ENCODE measurements at regions not wholly inside any gene's neighbourhood (a gene's known extent, or its start where the extent isn't known, plus 50 kb on each side); places are given as distances from the start of the nearest gene placed in this dataset.
"Not testable (repeated sequence)": the region's sequence is repeated elsewhere in the genome, so short reads cannot be mapped to it uniquely, and the experiment has no call there.

DNA sequence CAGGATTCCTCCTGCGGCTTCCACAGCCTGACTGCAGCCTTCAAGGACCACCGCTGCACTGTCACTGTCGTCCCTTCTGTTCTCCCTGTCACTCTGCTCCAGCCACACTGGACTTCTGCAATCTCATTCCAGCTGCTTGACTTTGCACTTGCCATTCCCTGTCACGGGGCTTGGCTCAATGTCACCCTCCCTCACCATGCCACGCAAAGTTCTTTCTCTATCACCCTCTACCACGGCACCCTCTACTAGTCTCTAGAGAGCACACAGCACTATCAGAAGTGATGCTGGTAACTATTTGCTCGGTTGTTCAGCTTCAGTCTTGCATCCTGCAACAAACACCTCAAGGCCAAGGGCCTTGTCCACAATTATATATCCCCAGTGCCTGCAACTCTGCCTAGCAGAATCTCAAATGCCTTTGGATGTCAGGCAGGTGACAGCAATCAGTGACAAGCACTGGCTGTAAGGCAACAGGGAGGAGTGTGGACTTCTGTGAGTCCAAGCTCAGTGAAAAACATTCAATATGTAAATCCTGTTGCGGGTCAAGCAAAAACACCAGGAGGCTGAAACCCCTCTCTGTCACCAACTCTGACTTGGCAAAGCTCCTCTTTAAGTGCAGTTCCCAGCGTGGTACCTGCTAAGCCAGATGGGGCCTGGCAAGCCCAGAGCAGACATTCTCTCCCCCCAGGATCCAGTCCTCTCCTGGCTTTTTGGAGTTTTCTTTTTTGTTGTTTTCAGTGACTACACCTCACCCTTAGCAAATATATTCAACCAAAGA is 259.9 kb downstream of the FGFR2 start:
- no peak for DNase-seq

DNA sequence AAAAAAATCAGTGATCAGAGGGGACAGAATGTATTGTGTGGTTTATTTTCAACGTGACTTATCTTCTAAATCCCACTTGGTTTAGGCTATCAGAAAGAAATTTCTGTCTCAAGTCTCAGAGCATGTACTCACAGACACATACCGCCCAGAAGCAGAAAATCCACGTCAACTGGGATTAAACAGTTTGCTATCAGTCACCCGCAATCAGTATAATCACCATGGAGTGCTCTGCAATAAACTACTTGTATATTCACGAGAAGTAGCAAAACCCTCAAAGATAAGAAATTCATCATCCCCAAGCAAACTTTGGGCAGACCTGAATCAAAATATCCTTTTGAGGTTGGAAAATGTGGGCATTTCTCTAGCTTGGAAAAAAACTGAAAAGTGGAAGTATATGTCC is 259.1 kb downstream of the FGFR2 start:
- DNase-seq: no peak

- no peak for DNase-seq
Observed at GRCh38 chr10:121340271-121340831, 257.9 kb downstream of the FGFR2 start.

- no peak for DNase-seq
Observed at GRCh38 chr10:121351540-121351939, 246.7 kb downstream of the FGFR2 start.

- no peak for DNase-seq
Observed at GRCh38 chr10:121352231-121352855, 245.9 kb downstream of the FGFR2 start.

DNA sequence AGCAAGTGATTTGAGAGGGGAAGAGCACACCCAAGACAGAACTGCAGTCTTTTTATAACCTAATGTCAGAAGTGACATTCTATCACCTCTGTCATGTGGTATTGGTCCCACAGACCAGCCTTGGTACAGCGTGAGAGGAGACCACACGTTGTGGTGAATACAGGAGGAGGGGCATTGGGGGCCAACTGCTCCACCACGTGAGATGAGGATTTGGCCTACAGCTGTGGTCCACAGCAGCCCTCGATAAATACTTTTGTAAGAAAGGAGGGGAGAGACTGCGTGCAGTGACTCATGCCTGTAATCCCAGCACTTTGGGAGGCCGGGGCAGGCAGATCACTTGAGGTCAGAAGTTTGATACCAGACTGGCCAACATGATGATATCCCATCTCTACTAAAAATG is 243.1 kb downstream of the FGFR2 start:
- DNase-seq: no peak

DNA sequence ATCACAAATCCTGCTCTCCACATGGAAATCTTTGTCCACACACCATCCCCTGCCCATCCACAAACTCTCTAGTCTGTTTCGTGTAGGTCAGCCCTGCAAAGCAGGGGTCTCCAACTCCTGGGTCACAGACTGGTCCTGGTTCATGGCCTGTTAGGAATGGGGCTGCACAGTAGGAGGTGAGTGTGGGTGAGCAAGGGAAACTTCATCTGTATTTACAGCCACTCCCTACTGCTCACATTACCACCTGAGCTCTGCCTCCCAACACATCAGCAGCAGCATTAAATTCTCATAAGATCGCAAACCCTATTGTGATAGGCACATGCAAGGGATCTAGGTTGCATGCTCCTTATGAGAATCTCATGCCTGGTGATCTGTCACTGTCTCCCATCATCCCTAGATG is 242.1 kb downstream of the FGFR2 start:
- no peak for DNase-seq

DNA sequence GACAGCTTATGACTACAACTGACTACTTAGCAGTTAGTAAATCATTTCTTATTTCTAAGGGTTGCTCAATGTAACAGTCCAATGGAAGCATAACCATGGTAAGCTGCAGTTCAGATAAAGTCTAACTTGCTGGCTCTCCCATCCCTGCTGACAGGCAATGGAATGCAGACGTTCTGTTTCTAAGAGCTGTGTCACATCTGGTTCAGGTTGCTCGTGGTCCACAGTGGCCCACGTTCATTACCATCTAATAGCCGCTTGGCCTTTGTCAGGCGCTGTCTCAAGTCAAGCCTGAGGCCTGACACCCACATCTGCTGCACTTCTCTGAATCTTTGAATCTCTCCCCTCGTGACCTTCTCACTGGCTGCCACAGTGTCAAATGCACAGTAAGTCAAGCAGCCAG is 240.8 kb downstream of the FGFR2 start:
- DNase-seq: peak; percentile 62

- DNase-seq: no peak
Observed at GRCh38 chr10:121362026-121362425, 236.2 kb downstream of the FGFR2 start.

DNA sequence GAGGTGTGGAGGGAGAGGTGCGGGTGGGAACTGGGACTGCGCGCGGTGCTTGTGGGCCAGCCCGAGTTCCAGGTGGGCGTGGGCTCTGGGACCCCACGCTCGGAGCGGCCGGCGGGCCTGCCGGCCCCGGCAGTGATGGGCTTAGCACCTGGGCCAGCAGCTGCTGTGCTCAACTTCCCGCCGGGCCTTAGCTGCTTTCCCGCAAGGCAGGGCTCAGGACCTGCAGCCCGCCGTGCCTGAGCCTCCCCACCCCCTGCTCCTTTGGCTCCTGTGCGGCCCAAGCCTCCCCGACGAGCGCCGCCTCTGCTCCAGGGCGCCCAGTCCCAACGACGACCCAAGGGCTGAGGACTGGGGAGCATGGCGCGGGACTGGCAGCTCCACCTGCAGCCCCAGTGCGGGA is 232.7 kb downstream of the FGFR2 start:
- DNase-seq: no peak

- no peak for DNase-seq
Observed at GRCh38 chr10:121368347-121369025, 229.8 kb downstream of the FGFR2 start.

DNA sequence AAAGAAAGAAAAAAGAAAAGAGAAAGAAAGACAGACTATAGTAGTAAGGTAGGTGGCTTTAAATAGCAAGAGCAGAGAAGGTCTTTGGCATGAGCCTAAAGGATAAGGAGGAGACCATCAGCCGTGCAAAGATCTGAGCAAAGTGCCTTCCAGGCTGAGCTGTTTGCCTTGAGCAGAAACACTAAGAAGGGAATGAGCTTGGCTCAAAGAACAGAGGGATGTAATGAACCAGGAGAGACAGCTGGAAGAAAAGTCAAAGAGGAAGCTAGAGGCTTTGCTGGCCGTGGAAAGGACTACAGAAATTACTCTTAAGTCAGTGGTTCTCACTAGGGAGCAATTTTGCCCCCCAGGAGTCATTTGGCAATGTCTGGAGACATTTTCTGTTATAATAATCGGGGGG is 228.6 kb downstream of the FGFR2 start:
- DNase-seq: no peak

- no peak for DNase-seq
Observed at GRCh38 chr10:121371836-121372235, 226.4 kb downstream of the FGFR2 start.

DNA sequence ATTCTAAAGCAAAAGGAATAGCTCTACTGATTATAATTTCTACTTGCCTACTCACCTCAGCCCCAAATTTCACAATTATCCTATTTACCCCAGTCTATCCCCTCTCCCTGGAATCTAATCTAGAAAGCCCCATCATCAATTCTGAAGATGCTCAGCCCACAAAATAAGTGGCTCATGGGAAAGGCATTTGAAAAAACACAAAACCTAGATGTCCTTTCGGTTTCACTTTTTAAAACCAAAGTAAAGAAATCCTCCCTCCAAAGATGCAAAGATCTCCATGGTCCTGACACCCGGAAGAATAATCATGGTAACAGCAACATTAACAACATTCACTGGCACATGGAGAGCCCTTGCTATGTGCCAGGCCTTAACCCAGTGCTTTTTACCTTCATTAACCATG is 224.8 kb downstream of the FGFR2 start:
- DNase-seq: no peak

DNA sequence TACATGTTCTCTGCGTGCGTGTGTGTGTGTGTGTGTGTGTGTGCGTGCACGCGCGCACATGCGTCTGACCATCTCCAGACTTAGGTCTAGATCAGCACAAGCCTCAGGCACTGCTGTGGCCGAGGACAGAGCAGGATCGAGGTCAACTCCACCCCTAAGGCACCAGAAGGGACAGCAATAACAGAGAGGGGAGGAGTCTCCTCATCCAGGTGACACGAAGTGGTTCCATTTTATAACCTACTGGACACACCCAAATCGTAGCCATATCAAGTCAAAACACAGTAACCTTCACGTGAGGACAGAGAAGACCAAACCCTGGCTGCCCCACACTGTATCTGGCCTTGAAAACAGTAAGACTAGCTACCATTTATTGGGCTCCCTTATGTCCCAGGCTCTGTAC is 224.1 kb downstream of the FGFR2 start:
- DNase-seq: no peak

GRCh38 chr10:121375172-121375571 is 223.1 kb downstream of the FGFR2 start:
- no peak for DNase-seq

- DNase-seq: no peak
Observed at GRCh38 chr10:121378251-121378801, 219.9 kb downstream of the FGFR2 start.

- no peak for DNase-seq
Observed at GRCh38 chr10:121379013-121379412, 219.2 kb downstream of the FGFR2 start.

GRCh38 chr10:121380211-121380610 is 218.0 kb downstream of the FGFR2 start:
- DNase-seq: no peak

DNA sequence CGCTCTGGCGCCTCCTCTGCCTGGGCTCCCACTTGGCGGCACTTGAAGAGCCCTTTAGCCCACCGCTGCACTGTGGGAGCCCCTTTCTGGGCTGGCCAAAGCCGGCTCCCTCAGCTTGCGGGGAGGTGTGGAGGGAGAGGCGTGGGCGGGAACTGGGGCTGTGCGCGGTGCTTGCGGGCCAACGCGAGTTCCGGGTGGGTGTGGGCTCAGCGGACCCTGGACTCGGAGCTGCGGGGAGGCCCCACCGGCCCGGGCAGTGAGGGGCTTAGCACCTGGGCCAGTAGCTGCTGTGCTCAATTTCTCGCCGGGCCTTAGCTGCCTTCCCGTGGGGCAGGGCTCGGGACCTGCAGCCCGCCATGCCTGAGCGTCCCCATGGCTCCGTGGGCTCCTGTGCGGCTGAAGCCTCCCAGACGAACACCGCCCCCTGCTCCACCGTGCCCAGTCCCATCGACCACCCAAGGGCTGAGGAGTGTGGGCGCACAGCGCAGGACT is 216.2 kb downstream of the FGFR2 start:
- not testable (repeated sequence) for DNase-seq

- DNase-seq: no peak
Observed at GRCh38 chr10:121385136-121385535, 213.1 kb downstream of the FGFR2 start.

- no peak for DNase-seq
Observed at GRCh38 chr10:121392657-121393056, 205.6 kb downstream of the FGFR2 start.

DNA sequence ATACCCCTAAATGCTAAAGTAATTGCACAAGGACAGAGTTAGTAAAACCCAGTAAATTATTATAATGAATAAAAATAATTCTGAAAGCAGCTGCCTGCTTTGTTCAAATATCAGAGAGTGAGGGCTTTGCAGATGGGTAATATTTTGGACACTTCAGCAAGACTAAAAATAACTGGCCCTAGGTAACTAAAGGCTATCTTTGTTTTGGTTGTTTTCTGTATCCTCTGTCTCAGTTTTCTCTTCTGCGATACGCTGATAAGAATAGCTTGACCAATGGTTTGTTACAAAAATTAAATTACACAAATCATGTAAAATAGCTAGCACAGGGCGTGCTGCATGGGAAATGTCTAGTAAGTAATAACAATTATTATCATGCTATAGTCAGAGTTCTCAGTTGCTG is 204.7 kb downstream of the FGFR2 start:
- no peak for DNase-seq

Data from islet precursor cell (in vitro differentiated cells).